GM19025 (cell line): ENCODE measurements at regions not wholly inside any gene's neighbourhood (a gene's known extent, or its start where the extent isn't known, plus 50 kb on each side); places are given as distances from the start of the nearest gene placed in this dataset.

Experiments
- ATAC-seq: cut with Tn5 transposase; IDR thresholded peaks from one replicate; pipeline ENCODE4 v1.9.1; 2021; ENCODE audit warnings: mild to moderate bottlenecking, low read depth, moderate library complexity; ENCODE audit not compliant: unreplicated experiment

- no peak for ATAC-seq
These were observed 194.1 kb downstream of the KLF12 start for GRCh38 chr13:73940098-73940497.

GRCh38 chr13:73939603-73940002 lies 194.6 kb downstream of the KLF12 start:
- no peak for ATAC-seq

GRCh38 chr13:73939071-73939380 lies 195.2 kb downstream of the KLF12 start:
- no peak for ATAC-seq

GRCh38 chr13:73938372-73939070 lies 195.7 kb downstream of the KLF12 start:
- no peak for ATAC-seq

GRCh38 chr13:73937441-73937840 lies 196.8 kb downstream of the KLF12 start:
- no peak for ATAC-seq

- no peak for ATAC-seq
These were observed 198.2 kb downstream of the KLF12 start for GRCh38 chr13:73935991-73936390.

- no peak for ATAC-seq
These were observed 199.4 kb downstream of the KLF12 start for GRCh38 chr13:73934771-73935170.

- ATAC-seq, result no peak
These were observed 200.0 kb downstream of the KLF12 start for GRCh38 chr13:73934215-73934641.

- ATAC-seq, result no peak
These were observed 200.4 kb downstream of the KLF12 start for GRCh38 chr13:73933795-73934194.

- no peak for ATAC-seq
These were observed 202.1 kb downstream of the KLF12 start for GRCh38 chr13:73932091-73932490.

- ATAC-seq, result no peak
These were observed 204.8 kb downstream of the KLF12 start for GRCh38 chr13:73929287-73929932.

- ATAC-seq, result peak; percentile 97
These were observed 209.6 kb downstream of the KLF12 start for GRCh38 chr13:73924607-73925006.

- ATAC-seq, result no peak
These were observed 211.5 kb downstream of the KLF12 start for GRCh38 chr13:73922493-73923393.

GRCh38 chr13:73918691-73919090 lies 215.5 kb downstream of the KLF12 start:
- no peak for ATAC-seq

- peak; percentile 41 for ATAC-seq
These were observed 220.3 kb downstream of the KLF12 start for GRCh38 chr13:73913751-73914518.

- peak; percentile 77 for ATAC-seq
These were observed 221.0 kb downstream of the KLF12 start for GRCh38 chr13:73913079-73913740.

- ATAC-seq, result no peak
These were observed 222.8 kb downstream of the KLF12 start for GRCh38 chr13:73911361-73911760.

GRCh38 chr13:73910733-73911132 lies 223.5 kb downstream of the KLF12 start:
- ATAC-seq, result no peak

GRCh38 chr13:73908809-73909208 lies 225.4 kb downstream of the KLF12 start:
- no peak for ATAC-seq

- no peak for ATAC-seq
These were observed 229.6 kb downstream of the KLF12 start for GRCh38 chr13:73904625-73905024.
